NT2/D1 (cell line): ENCODE measurements at regions not wholly inside any gene's neighbourhood (a gene's known extent, or its start where the extent isn't known, plus 50 kb on each side); places are given as distances from the start of the nearest gene placed in this dataset.

Experiments used
- DNase-seq: peaks from one replicate; pipeline ENCODE4 v3.0.0-alpha.2; 2011; ENCODE audit warnings: low read depth, low spot score
- H3K27me3 ChIP-seq: 2 replicates; pipeline ENCODE4 v1.6.0; 2011; ENCODE audit warnings: mild to moderate bottlenecking; ENCODE audit not compliant: insufficient read length, insufficient read depth
- H3K36me3 ChIP-seq: 2 replicates; pipeline ENCODE4 v1.6.1; 2011; ENCODE audit warnings: mild to moderate bottlenecking, low read length, mixed read lengths; ENCODE audit not compliant: insufficient read depth, insufficient read length
- H3K4me1 ChIP-seq: 2 replicates; pipeline ENCODE4 v1.5.1; 2011; ENCODE audit not compliant: insufficient read depth, insufficient read length
- H3K4me3 ChIP-seq: 2 replicates; pipeline ENCODE4 v1.5.1; 2011; ENCODE audit warnings: low read depth; ENCODE audit not compliant: insufficient read length
- H3K9ac ChIP-seq: 2 replicates; pipeline ENCODE4 v1.6.0; 2011; ENCODE audit warnings: low read depth; ENCODE audit not compliant: insufficient read length
- H3K9me3 ChIP-seq: 2 replicates; pipeline ENCODE4 v1.5.1; 2011; ENCODE audit warnings: mild to moderate bottlenecking, low read length; ENCODE audit not compliant: insufficient read depth
- SUZ12 ChIP-seq: IDR thresholded peaks from 2 replicates; pipeline ENCODE4 v1.6.1; 2011; ENCODE audit not compliant: insufficient read length, insufficient read depth; ENCODE audit errors: extremely low read depth
- YY1 ChIP-seq: IDR thresholded peaks from 2 replicates; pipeline ENCODE4 v1.6.1; 2011; ENCODE audit not compliant: insufficient read length, insufficient read depth
- ZNF274 ChIP-seq: IDR thresholded peaks from 2 replicates; pipeline ENCODE4 v1.6.1; 2011; ENCODE audit warnings: mild to moderate bottlenecking, low read depth, low read length

- Histone ChIP-seq H3K27me3 (no peaks in the 10 kb centered on the region), H3K4me1 (no peaks in the 10 kb centered on the region), H3K4me3 (no peak overlapping the region), H3K36me3 (no peaks in the 10 kb centered on the region), H3K9ac (no peak overlapping the region), H3K9me3 (peaks cover 32% of the 10 kb centered on the region)
- DNase-seq, result no peak
- TF ChIP-seq ZNF274 (no peak), YY1 (no peak)
Observed at GRCh38 chr4:23741681-23742191, 148.1 kb downstream of the PPARGC1A start.

DNA sequence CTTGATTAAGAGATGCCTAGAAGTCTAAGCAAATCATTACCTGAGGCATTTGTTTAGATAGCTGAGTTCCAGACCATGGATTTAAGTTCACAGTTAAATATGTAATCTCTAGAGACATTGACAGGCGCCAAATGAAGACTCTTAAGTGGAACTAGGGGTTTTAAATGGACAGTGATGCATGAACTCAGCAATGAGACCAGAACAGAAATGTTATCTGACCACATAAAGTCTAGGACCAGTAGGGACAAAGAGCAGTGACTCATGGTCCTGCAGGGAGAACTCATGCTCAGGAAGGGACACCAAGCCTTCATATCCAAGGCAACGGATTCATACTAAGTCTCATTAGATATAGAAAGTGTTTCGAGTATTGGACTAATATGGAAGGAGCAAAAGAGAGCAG, 152.3 kb downstream of the PPARGC1A start:
- Histone ChIP-seq H3K4me3 (no peak overlapping the region), H3K4me1 (no peaks in the 10 kb centered on the region), H3K36me3 (no peaks in the 10 kb centered on the region), H3K9me3 (0 out of 2 replicates have a peak, but pooled peaks cover 3% of the 10 kb centered on the region), H3K9ac (no peak overlapping the region), H3K27me3 (no peaks in the 10 kb centered on the region)
- no peak for DNase-seq
- TF ChIP-seq YY1, result no peak
- no peak for TF ChIP-seq ZNF274
- no peak for TF ChIP-seq SUZ12

DNA sequence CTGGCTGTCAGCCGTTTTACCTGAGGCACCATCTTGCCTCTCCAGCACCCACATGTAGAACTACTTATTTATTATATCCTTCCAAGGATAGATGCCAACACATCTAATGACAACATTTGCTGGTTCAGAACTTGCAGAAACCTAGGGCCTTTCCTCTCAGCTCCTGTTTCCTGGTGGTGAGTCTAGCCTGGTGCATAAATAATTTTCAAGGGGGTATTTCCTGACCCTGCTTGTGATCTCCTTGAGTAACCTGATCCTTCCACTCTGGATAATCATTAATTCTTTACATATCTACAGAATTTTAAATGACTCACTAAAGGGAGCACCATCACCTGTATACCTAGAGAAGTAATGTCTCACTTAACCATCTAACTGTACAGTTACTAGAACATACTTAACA, 153.4 kb downstream of the PPARGC1A start:
- Histone ChIP-seq H3K4me1 (no peaks in the 10 kb centered on the region), H3K9me3 (0 out of 2 replicates have a peak, but pooled peaks cover 5% of the 10 kb centered on the region), H3K36me3 (no peaks in the 10 kb centered on the region), H3K4me3 (no peak overlapping the region), H3K27me3 (no peaks in the 10 kb centered on the region), H3K9ac (no peak overlapping the region)
- no peak for TF ChIP-seq YY1
- TF ChIP-seq ZNF274, result no peak
- no peak for TF ChIP-seq SUZ12
- no peak for DNase-seq

GRCh38 chr4:23734000-23734399, 155.8 kb downstream of the PPARGC1A start:
- Histone ChIP-seq H3K9ac (no peak overlapping the region), H3K4me3 (no peak overlapping the region), H3K9me3 (0 out of 2 replicates have a peak, but pooled peaks cover 19% of the 10 kb centered on the region), H3K36me3 (no peaks in the 10 kb centered on the region), H3K4me1 (no peaks in the 10 kb centered on the region), H3K27me3 (no peaks in the 10 kb centered on the region)
- DNase-seq, result no peak
- TF ChIP-seq ZNF274 (no peak), SUZ12 (no peak), YY1 (no peak)

DNA sequence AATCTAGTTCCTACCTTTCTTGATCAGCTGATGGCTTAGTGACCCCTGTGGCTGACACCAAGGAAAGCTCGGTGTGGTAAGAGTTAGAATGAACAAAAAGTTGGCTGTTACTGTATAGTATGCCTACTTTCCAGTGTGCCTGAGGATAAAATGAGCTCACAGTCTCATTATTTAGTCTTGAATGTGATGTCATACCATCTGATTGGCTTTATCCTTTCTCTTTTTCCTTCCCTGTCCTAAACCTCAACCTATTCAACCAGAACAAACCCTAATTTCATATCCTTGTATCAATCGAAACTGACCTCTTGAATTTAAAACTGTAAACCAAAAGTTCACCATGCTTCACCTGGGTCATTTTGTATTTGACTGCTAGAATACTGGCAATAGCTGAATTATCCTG, 156.4 kb downstream of the PPARGC1A start:
- TF ChIP-seq SUZ12 (no peak), YY1 (no peak), ZNF274 (no peak)
- H3K9me3 ChIP-seq, result 0 out of 2 replicates have a peak, but pooled peaks cover 19% of the 10 kb centered on the region
- no peak overlapping the region for H3K4me3 ChIP-seq
- no peaks in the 10 kb centered on the region for H3K36me3 ChIP-seq
- DNase-seq, result no peak
- no peak overlapping the region for H3K9ac ChIP-seq
- no peaks in the 10 kb centered on the region for H3K27me3 ChIP-seq
- no peaks in the 10 kb centered on the region for H3K4me1 ChIP-seq

- no peak overlapping the region for H3K4me3 ChIP-seq
- TF ChIP-seq YY1 (no peak), SUZ12 (no peak), ZNF274 (no peak)
- H3K9ac ChIP-seq, result no peak overlapping the region
- no peaks in the 10 kb centered on the region for H3K27me3 ChIP-seq
- DNase-seq, result no peak
- no peaks in the 10 kb centered on the region for H3K4me1 ChIP-seq
- 0 out of 2 replicates have a peak, but pooled peaks cover 19% of the 10 kb centered on the region for H3K9me3 ChIP-seq
- no peaks in the 10 kb centered on the region for H3K36me3 ChIP-seq
Observed at GRCh38 chr4:23730998-23731397, 158.8 kb downstream of the PPARGC1A start.

- no peak for DNase-seq
- H3K4me1 ChIP-seq, result no peaks in the 10 kb centered on the region
- TF ChIP-seq YY1 (no peak), ZNF274 (no peak), SUZ12 (no peak)
- H3K36me3 ChIP-seq, result no peaks in the 10 kb centered on the region
- H3K9me3 ChIP-seq, result 0 out of 2 replicates have a peak, but pooled peaks cover 19% of the 10 kb centered on the region
- no peak overlapping the region for H3K4me3 ChIP-seq
- H3K27me3 ChIP-seq, result no peaks in the 10 kb centered on the region
- H3K9ac ChIP-seq, result no peak overlapping the region
Observed at GRCh38 chr4:23728971-23729370, 160.9 kb downstream of the PPARGC1A start.

DNA sequence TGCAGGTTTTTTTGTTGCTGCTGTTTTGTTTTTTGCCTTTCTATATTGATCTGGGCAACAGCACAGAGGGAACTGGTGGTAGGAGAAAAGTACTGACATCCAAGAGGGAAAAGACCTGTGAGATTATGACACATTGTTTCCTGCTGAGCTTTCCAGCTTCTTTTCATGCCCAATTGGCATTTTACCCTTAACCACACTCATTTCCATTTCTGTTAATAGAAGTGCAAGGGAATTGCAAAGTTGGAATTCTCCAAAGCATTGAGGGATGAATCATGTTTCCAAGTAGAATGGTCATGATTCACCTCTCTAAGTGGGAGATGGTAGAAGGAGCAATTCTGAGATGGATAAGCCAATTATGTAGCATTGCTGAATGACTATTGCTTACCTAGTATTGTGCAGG, 161.5 kb downstream of the PPARGC1A start:
- H3K27me3 ChIP-seq, result no peaks in the 10 kb centered on the region
- H3K9ac ChIP-seq, result no peak overlapping the region
- H3K4me1 ChIP-seq, result no peaks in the 10 kb centered on the region
- H3K9me3 ChIP-seq, result 0 out of 2 replicates have a peak, but pooled peaks cover 19% of the 10 kb centered on the region
- H3K4me3 ChIP-seq, result no peak overlapping the region
- peak; percentile 48 for DNase-seq
- no peak for TF ChIP-seq SUZ12
- no peak for TF ChIP-seq ZNF274
- TF ChIP-seq YY1, result no peak
- H3K36me3 ChIP-seq, result no peaks in the 10 kb centered on the region
